PC-9 (cell line): ENCODE measurements at regions not wholly inside any gene's neighbourhood (a gene's known extent, or its start where the extent isn't known, plus 50 kb on each side); places are given as distances from the start of the nearest gene placed in this dataset.

Experiments used
- CTCF ChIP-seq: fragments of 200-600 bp; sonication (generic); conservative IDR thresholded peaks from 2 replicates; pipeline ENCODE4 v1.6.1; 2017; ENCODE audit warnings: mixed run types, antibody characterized with exemption, mild to moderate bottlenecking, moderate library complexity
- EZH2 ChIP-seq: fragments of 200-600 bp; sonication (generic); IDR thresholded peaks from 2 replicates; pipeline ENCODE4 v1.8.0; 2017; ENCODE audit warnings: antibody characterized with exemption, low read depth

GRCh38 chr18:56423626-56424025 lies 214.8 kb downstream of the TXNL1 start:
- TF ChIP-seq CTCF (no peak), EZH2 (no peak)
